SH-SY5Y (cell line): ENCODE measurements at regions not wholly inside any gene's neighbourhood (a gene's known extent, or its start where the extent isn't known, plus 50 kb on each side); places are given as distances from the start of the nearest gene placed in this dataset.

Experiments
- GATA2 ChIP-seq: IDR thresholded peaks from 2 replicates; pipeline ENCODE4 v1.6.1; 2011; ENCODE audit warnings: mild to moderate bottlenecking, low read depth, low read length
- GATA3 ChIP-seq: IDR thresholded peaks from 2 replicates; pipeline ENCODE4 v1.6.1; 2011; ENCODE audit warnings: low read depth, mild to moderate bottlenecking, low read length, moderate library complexity

GRCh38 chr2:7539760-7540159 lies 622.5 kb downstream of the RNF144A start:
- TF ChIP-seq GATA2 (no peak), GATA3 (no peak)
